ENCODE measurements at regions not wholly inside any gene's neighbourhood (a gene's known extent, or its start where the extent isn't known, plus 50 kb on each side); places are given as distances from the start of the nearest gene placed in this dataset.

DNA sequence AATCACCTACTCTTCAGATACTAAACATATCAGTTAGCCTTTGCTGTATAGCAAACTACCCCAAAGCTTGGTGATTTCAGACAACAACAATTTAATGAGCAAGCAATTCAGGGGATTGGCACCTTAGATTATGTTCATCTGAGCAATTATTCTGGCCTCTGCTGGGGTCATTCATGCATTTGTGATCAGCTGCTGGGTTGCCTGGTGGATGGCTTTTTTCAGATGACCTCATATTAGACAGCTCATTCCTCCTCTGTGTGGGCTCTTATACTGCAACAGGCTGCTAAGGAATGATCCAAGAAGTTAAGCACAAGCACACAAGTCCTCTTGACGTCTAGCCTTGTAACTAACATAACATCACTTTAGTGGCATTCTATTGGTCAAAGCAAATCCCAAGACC, 153.0 kb upstream of the PPP1R2C start:
- FAIRE-seq = no peak

More for the DNA sequence above, 153.0 kb upstream of the PPP1R2C start:
- no peak overlapping the region for H3K56ac ChIP-seq (replicated peaks; ENCODE audit: insufficient read length, low read depth, low read length)
- CTCF ChIA-PET (ENCODE audit: partially characterized antibody) = no interaction called here
- H3K27me3 ChIP-seq (replicated peaks in 1 of 4; ENCODE audit: control insufficient read depth in 3 of 4, extremely low read depth in 1 of 4, insufficient read depth in 3 of 4, low read length in 3 of 4) = no peaks in the 10 kb centered on the region
- no peak overlapping the region for H2BK120ac ChIP-seq (replicated peaks; ENCODE audit: low read depth, low read length)
- 80% methylated on average over 1 of the region's 1 CpG; no CpG with 5 or more reads in 1 of the 2 experiments for WGBS, 2 experiments (ENCODE audit: extremely low coverage in 1 of 2, insufficient coverage in 1 of 2, insufficient read length in 1 of 2, insufficient replicate concordance in 2 of 2, low coverage in 1 of 2, low lambda C conversion rate in 2 of 2, missing lambda C conversion rate in 1 of 2)
- no peak overlapping the region for H3K4me3 ChIP-seq (ENCODE audit: extremely low read depth in 1 of 4, insufficient read depth in 2 of 4, low read depth in 3 of 4, low read length in 4 of 4)
- no peaks in the 10 kb centered on the region for H3K79me2 ChIP-seq (ENCODE audit: control insufficient read depth in 1 of 2, insufficient read depth in 2 of 2, low read length in 2 of 2)
- H2AK5ac ChIP-seq (ENCODE audit: low read depth, low read length) = no peak overlapping the region
- no peaks in the 10 kb centered on the region for H3K9me3 ChIP-seq (ENCODE audit: insufficient read depth in 2 of 2, low read depth in 1 of 2, low read length in 1 of 2)
- H3K36me3 ChIP-seq (ENCODE audit: control insufficient read depth in 2 of 4, insufficient read depth in 4 of 4, low read length in 3 of 4) = no peaks in the 10 kb centered on the region
- DNase-seq (ENCODE audit: low read depth in 1 of 2, low spot score in 2 of 2) = no peak
- POLR2A ChIA-PET (ENCODE audit: partially characterized antibody) = no interaction called here
- H3K79me1 ChIP-seq (ENCODE audit: low read depth, low read length) = no peaks in the 10 kb centered on the region
- no peak overlapping the region for H4K8ac ChIP-seq (ENCODE audit: extremely low read depth, insufficient read depth, low read length)
- H4K91ac ChIP-seq (replicated peaks; ENCODE audit: insufficient read length, low read length) = no peak overlapping the region
- no peak overlapping the region for H4K5ac ChIP-seq (ENCODE audit: insufficient read length, low read depth, low read length)
- no peak overlapping the region for H2BK20ac ChIP-seq (ENCODE audit: low read length)
- H3K27ac ChIP-seq (ENCODE audit: low read depth, low read length) = no peak overlapping the region
- H3K4me1 ChIP-seq (replicated peaks in 1 of 4; ENCODE audit: control insufficient read depth in 3 of 4, insufficient read depth in 4 of 4, low read length in 3 of 4) = no peaks in the 10 kb centered on the region
- H2AFZ ChIP-seq (ENCODE audit: low read length) = no peak overlapping the region
- no peak overlapping the region for H2BK12ac ChIP-seq (ENCODE audit: low read depth, low read length)
- H3K23me2 ChIP-seq (ENCODE audit: low read depth, low read length) = no peaks in the 10 kb centered on the region
- H2BK5ac ChIP-seq (ENCODE audit: low read depth, low read length) = no peak overlapping the region
- H3K18ac ChIP-seq (ENCODE audit: extremely low read depth, low read length) = no peak overlapping the region
- no peak overlapping the region for H3K9ac ChIP-seq (replicated peaks in 1 of 4; ENCODE audit: extremely low read depth in 1 of 4, low read depth in 3 of 4, low read length in 3 of 4)
- TF ChIP-seq SIRT6 (IDR thresholded peaks at IDR 0.05; ENCODE audit: low read length) (no peak), MAFK (IDR thresholded peaks at IDR 0.05; ENCODE audit: low read depth, low read length) (no peak), RAD21 (IDR thresholded peaks at IDR 0.05 in 1 of 2, conservative IDR thresholded peaks at IDR 0.05 in 1 of 2; ENCODE audit: low read depth in 2 of 2, low read length in 2 of 2) (no peak), KDM4A (IDR thresholded peaks at IDR 0.05; ENCODE audit: low read depth, low read length, severe bottlenecking) (no peak), TAF1 (IDR thresholded peaks at IDR 0.05; ENCODE audit: low read depth, low read length) (no peak), RXRA (IDR thresholded peaks at IDR 0.05; ENCODE audit: insufficient read depth, low read depth, low read length) (no peak), EGR1 (IDR thresholded peaks at IDR 0.05; ENCODE audit: borderline replicate concordance, low read depth, low read length) (no peak), RBBP5 (IDR thresholded peaks at IDR 0.05; ENCODE audit: borderline replicate concordance, low read depth, low read length) (no peak), TCF12 (IDR thresholded peaks at IDR 0.05; ENCODE audit: low read depth, low read length) (no peak)
- TF ChIP-seq, protein P1, sequence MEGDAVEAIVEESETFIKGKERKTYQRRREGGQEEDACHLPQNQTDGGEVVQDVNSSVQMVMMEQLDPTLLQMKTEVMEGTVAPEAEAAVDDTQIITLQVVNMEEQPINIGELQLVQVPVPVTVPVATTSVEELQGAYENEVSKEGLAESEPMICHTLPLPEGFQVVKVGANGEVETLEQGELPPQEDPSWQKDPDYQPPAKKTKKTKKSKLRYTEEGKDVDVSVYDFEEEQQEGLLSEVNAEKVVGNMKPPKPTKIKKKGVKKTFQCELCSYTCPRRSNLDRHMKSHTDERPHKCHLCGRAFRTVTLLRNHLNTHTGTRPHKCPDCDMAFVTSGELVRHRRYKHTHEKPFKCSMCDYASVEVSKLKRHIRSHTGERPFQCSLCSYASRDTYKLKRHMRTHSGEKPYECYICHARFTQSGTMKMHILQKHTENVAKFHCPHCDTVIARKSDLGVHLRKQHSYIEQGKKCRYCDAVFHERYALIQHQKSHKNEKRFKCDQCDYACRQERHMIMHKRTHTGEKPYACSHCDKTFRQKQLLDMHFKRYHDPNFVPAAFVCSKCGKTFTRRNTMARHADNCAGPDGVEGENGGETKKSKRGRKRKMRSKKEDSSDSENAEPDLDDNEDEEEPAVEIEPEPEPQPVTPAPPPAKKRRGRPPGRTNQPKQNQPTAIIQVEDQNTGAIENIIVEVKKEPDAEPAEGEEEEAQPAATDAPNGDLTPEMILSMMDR (IDR thresholded peaks at IDR 0.05; ENCODE audit: control extremely low read depth in 1 of 3, insufficient read depth in 1 of 3, low read depth in 1 of 3, low read length in 3 of 3) = no peak
- no peak overlapping the region for H2BK15ac ChIP-seq (ENCODE audit: low read length)
- H3K14ac ChIP-seq (ENCODE audit: insufficient read length) = no peak overlapping the region
- H4K20me1 ChIP-seq (replicated peaks in 1 of 2; ENCODE audit: control insufficient read depth in 1 of 2, insufficient read depth in 2 of 2, low read length in 2 of 2) = no peaks in the 10 kb centered on the region
- H3K4ac ChIP-seq (replicated peaks; ENCODE audit: insufficient read length, low read depth, low read length) = no peak overlapping the region
- no peak overlapping the region for H3K23ac ChIP-seq (ENCODE audit: insufficient read length)
- no peak overlapping the region for H3K4me2 ChIP-seq (ENCODE audit: insufficient read depth in 1 of 2, low read depth in 2 of 2, low read length in 2 of 2)
